ENCODE measurements at regions not wholly inside any gene's neighbourhood (a gene's known extent, or its start where the extent isn't known, plus 50 kb on each side); places are given as distances from the start of the nearest gene placed in this dataset.

- no peak for ATAC-seq
- H3K27ac ChIP-seq = no peak overlapping the region
- DNase-seq = no peak
Observed at GRCh38 chr3:5788496-5788895, 601.0 kb downstream of the EDEM1 start.

GRCh38 chr3:5791558-5791957 is 604.1 kb downstream of the EDEM1 start:
- TF ChIP-seq CTCF (IDR thresholded peaks at IDR 0.05) = no peak
- no peak for ATAC-seq

More at GRCh38 chr3:5788496-5788895, 601.0 kb downstream of the EDEM1 start:
- no peak overlapping the region for H3K4me3 ChIP-seq
- H3K9me3 ChIP-seq = no peaks in the 10 kb centered on the region
- intact Hi-C loops (cut with DNase I) = no loop called here
- no peaks in the 10 kb centered on the region for H3K36me3 ChIP-seq
- no peaks in the 10 kb centered on the region for H3K27me3 ChIP-seq (ENCODE audit: low read depth)
- H3K4me1 ChIP-seq = no peaks in the 10 kb centered on the region
- TF ChIP-seq CTCF (IDR thresholded peaks at IDR 0.05) = no peak

GRCh38 chr3:5796541-5796940 is 609.0 kb downstream of the EDEM1 start:
- no peaks in the 10 kb centered on the region for H3K4me1 ChIP-seq
- no peak overlapping the region for H3K4me3 ChIP-seq
- H3K27me3 ChIP-seq (ENCODE audit: low read depth) = no peaks in the 10 kb centered on the region
- DNase-seq (no peak), ATAC-seq (no peak)
- no peak overlapping the region for H3K27ac ChIP-seq
- TF ChIP-seq CTCF (IDR thresholded peaks at IDR 0.05) = no peak
- intact Hi-C loops (cut with DNase I) = no loop called here
- H3K9me3 ChIP-seq = no peaks in the 10 kb centered on the region
- no peaks in the 10 kb centered on the region for H3K36me3 ChIP-seq

More at GRCh38 chr3:5791558-5791957, 604.1 kb downstream of the EDEM1 start:
- Histone ChIP-seq H3K9me3 (no peaks in the 10 kb centered on the region), H3K4me1 (no peaks in the 10 kb centered on the region), H3K4me3 (no peak overlapping the region), H3K36me3 (no peaks in the 10 kb centered on the region), H3K27ac (no peak overlapping the region), H3K27me3 (ENCODE audit: low read depth) (no peaks in the 10 kb centered on the region)
- DNase-seq = no peak
- intact Hi-C loops (cut with DNase I) = no loop called here

- no peak for ATAC-seq
- no peaks in the 10 kb centered on the region for H3K9me3 ChIP-seq
- no peak for DNase-seq
Observed at GRCh38 chr3:5798809-5799208, 611.3 kb downstream of the EDEM1 start.

GRCh38 chr3:5799398-5799797 is 611.9 kb downstream of the EDEM1 start:
- H3K9me3 ChIP-seq = no peaks in the 10 kb centered on the region
- H3K4me3 ChIP-seq = no peak overlapping the region
- H3K4me1 ChIP-seq = no peaks in the 10 kb centered on the region
- no peak for DNase-seq
- intact Hi-C loops (cut with DNase I) = no loop called here
- H3K36me3 ChIP-seq = no peaks in the 10 kb centered on the region
- H3K27ac ChIP-seq = no peak overlapping the region
- H3K27me3 ChIP-seq (ENCODE audit: low read depth) = no peaks in the 10 kb centered on the region
- no peak for TF ChIP-seq CTCF (IDR thresholded peaks at IDR 0.05)
- ATAC-seq = no peak

More at GRCh38 chr3:5798809-5799208, 611.3 kb downstream of the EDEM1 start:
- Histone ChIP-seq H3K4me3 (no peak overlapping the region), H3K27ac (no peak overlapping the region), H3K36me3 (no peaks in the 10 kb centered on the region), H3K27me3 (ENCODE audit: low read depth) (no peaks in the 10 kb centered on the region), H3K4me1 (no peaks in the 10 kb centered on the region)
- intact Hi-C loops (cut with DNase I) = no loop called here
- TF ChIP-seq CTCF (IDR thresholded peaks at IDR 0.05) = no peak

GRCh38 chr3:5800965-5801364 is 613.5 kb downstream of the EDEM1 start:
- no peak for ATAC-seq
- intact Hi-C loops (cut with DNase I) = no loop called here
- no peak for DNase-seq
- no peaks in the 10 kb centered on the region for H3K4me1 ChIP-seq
- no peak for TF ChIP-seq CTCF (IDR thresholded peaks at IDR 0.05)
- H3K4me3 ChIP-seq = no peak overlapping the region
- H3K27ac ChIP-seq = no peak overlapping the region
- no peaks in the 10 kb centered on the region for H3K27me3 ChIP-seq (ENCODE audit: low read depth)
- H3K9me3 ChIP-seq = no peaks in the 10 kb centered on the region
- no peaks in the 10 kb centered on the region for H3K36me3 ChIP-seq
